Astrocyte (in vitro differentiated cells and primary cell): ENCODE measurements at regions not wholly inside any gene's neighbourhood (a gene's known extent, or its start where the extent isn't known, plus 50 kb on each side); places are given as distances from the start of the nearest gene placed in this dataset.

Experiments
- DNase-seq: peaks from one replicate; pipeline ENCODE4 v3.0.0-alpha.2; 2010; ENCODE audit warnings: low read depth
- FAIRE-seq: peaks from 2 replicates; lab custom pipeline; 2011; peaks lifted over from hg19 to GRCh38; lab: Jason Lieb, UNC
- H2AFZ ChIP-seq: 2 replicates; pipeline ENCODE4 v1.6.0; 2012; ENCODE audit warnings: low read depth, low read length, inconsistent platforms
- H3K27ac ChIP-seq: 2 replicates; pipeline ENCODE4 v1.5.1; 2011; ENCODE audit warnings: low read depth, low read length, inconsistent platforms
- H3K27me3 ChIP-seq: 2 replicates; pipeline ENCODE4 v1.6.0; 2011; ENCODE audit warnings: low read length, inconsistent platforms; ENCODE audit not compliant: insufficient read depth
- H3K36me3 ChIP-seq: 2 replicates; pipeline ENCODE4 v1.5.1; 2011; ENCODE audit warnings: low read length, inconsistent platforms; ENCODE audit not compliant: insufficient read depth
- H3K4me1 ChIP-seq: 2 replicates; pipeline ENCODE4 v1.5.1; 2011; ENCODE audit warnings: low read length, inconsistent platforms; ENCODE audit not compliant: insufficient read depth
- H3K4me2 ChIP-seq: 2 replicates; pipeline ENCODE4 v1.6.0; 2012; ENCODE audit warnings: low read length, inconsistent platforms
- H3K4me3 ChIP-seq: 2 replicates; pipeline ENCODE4 v1.5.1; 2011; ENCODE audit warnings: low read depth, mild to moderate bottlenecking, low read length, inconsistent platforms; ENCODE audit not compliant: insufficient read depth
- H3K79me2 ChIP-seq: 2 replicates; pipeline ENCODE4 v1.6.0; 2012; ENCODE audit warnings: mild to moderate bottlenecking, low read length, inconsistent platforms; ENCODE audit not compliant: insufficient read depth
- H3K9ac ChIP-seq: 2 replicates; pipeline ENCODE4 v1.6.0; 2012; ENCODE audit warnings: mild to moderate bottlenecking, low read length, inconsistent platforms
- H3K9me3 ChIP-seq: 2 replicates; pipeline ENCODE4 v1.5.1; 2012; ENCODE audit warnings: low read depth, mild to moderate bottlenecking, low read length, inconsistent platforms; ENCODE audit not compliant: insufficient read depth
- H4K20me1 ChIP-seq: 2 replicates; pipeline ENCODE4 v1.6.0; 2012; ENCODE audit warnings: low read length, inconsistent platforms; ENCODE audit not compliant: insufficient read depth
- H3K27ac Mint-ChIP-seq: one replicate; pipeline ENCODE4 v1.8.0; 2021; ENCODE audit warnings: mild to moderate bottlenecking, mixed read lengths; ENCODE audit not compliant: unreplicated experiment
- H3K27me3 Mint-ChIP-seq: one replicate; pipeline ENCODE4 v1.8.0; 2021; ENCODE audit warnings: low read depth, mixed read lengths; ENCODE audit not compliant: unreplicated experiment
- H3K36me3 Mint-ChIP-seq: one replicate; pipeline ENCODE4 v1.8.0; 2021; ENCODE audit warnings: low read depth, mixed read lengths; ENCODE audit not compliant: unreplicated experiment
- H3K4me1 Mint-ChIP-seq: one replicate; pipeline ENCODE4 v1.8.0; 2021; ENCODE audit warnings: low read depth, mixed read lengths; ENCODE audit not compliant: unreplicated experiment
- H3K4me3 Mint-ChIP-seq: one replicate; pipeline ENCODE4 v1.8.0; 2021; ENCODE audit warnings: mild to moderate bottlenecking, moderate library complexity, mixed read lengths; ENCODE audit not compliant: unreplicated experiment
- H3K9me3 Mint-ChIP-seq: one replicate; pipeline ENCODE4 v1.8.0; 2021; ENCODE audit warnings: mild to moderate bottlenecking, mixed read lengths; ENCODE audit not compliant: unreplicated experiment
- CTCF ChIP-seq: IDR thresholded peaks from 2 replicates; pipeline ENCODE4 v1.5.1; 2011; ENCODE audit warnings: low read depth, mild to moderate bottlenecking, inconsistent platforms, low read length, moderate library complexity; ENCODE audit not compliant: insufficient read depth
- EZH2 ChIP-seq: IDR thresholded peaks from 2 replicates; pipeline ENCODE4 v1.6.1; 2012; ENCODE audit warnings: mild to moderate bottlenecking, low read length, inconsistent platforms; ENCODE audit not compliant: insufficient read depth

DNA sequence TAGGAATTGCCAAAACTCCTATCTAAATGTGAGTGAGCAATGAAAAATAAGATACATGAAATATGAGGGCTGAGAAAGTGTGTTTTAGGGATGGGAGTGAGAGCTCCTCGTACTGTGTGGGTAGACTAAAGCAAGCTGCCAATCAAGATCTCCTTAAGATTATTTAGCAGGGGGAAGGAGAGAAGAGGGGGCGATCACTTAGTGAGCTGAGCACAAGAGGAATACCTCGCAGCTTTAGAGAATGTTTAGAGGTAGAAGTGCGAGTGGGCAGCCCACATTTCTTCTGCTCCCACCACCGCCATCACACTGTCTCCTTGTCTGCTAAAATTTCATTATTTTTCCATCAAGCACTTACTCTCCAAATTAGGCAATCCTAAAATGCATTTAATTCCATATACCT is 312.6 kb downstream of the ALDH8A1 start:
- H3K4me2 ChIP-seq, result no peak overlapping the region
- no peak overlapping the region for H3K4me3 ChIP-seq
- Mint-ChIP-seq H3K4me1 (peaks cover 30% of the 10 kb centered on the region), H3K9me3 (no peaks in the 10 kb centered on the region), H3K4me3 (no peak overlapping the region), H3K27ac (peak overlapping the region; percentile 20), H3K36me3 (no peaks in the 10 kb centered on the region), H3K27me3 (no peaks in the 10 kb centered on the region)
- H2AFZ ChIP-seq, result no peak overlapping the region
- H3K36me3 ChIP-seq, result no peaks in the 10 kb centered on the region
- H3K27ac ChIP-seq, result no peak overlapping the region
- TF ChIP-seq EZH2, result no peak
- no peak for TF ChIP-seq CTCF
- DNase-seq (no peak), FAIRE-seq (no peak)
- no peaks in the 10 kb centered on the region for H3K4me1 ChIP-seq
- no peaks in the 10 kb centered on the region for H3K79me2 ChIP-seq
- H3K9ac ChIP-seq, result no peak overlapping the region
- no peaks in the 10 kb centered on the region for H3K27me3 ChIP-seq
- H3K9me3 ChIP-seq, result no peaks in the 10 kb centered on the region
- H4K20me1 ChIP-seq, result no peaks in the 10 kb centered on the region

GRCh38 chr6:134636186-134636799 is 313.6 kb downstream of the ALDH8A1 start:
- H3K27ac Mint-ChIP-seq, result no peak overlapping the region
- Histone ChIP-seq H3K27ac (no peak overlapping the region), H3K9ac (no peak overlapping the region), H3K36me3 (no peaks in the 10 kb centered on the region), H3K4me1 (no peaks in the 10 kb centered on the region), H3K9me3 (no peaks in the 10 kb centered on the region), H3K79me2 (no peaks in the 10 kb centered on the region), H2AFZ (no peak overlapping the region), H3K4me3 (no peak overlapping the region), H3K4me2 (no peak overlapping the region), H4K20me1 (no peaks in the 10 kb centered on the region), H3K27me3 (no peaks in the 10 kb centered on the region)
- TF ChIP-seq CTCF, result no peak
- no peak for TF ChIP-seq EZH2
- H3K9me3 Mint-ChIP-seq, result no peaks in the 10 kb centered on the region
- peaks cover 23% of the 10 kb centered on the region for H3K4me1 Mint-ChIP-seq
- no peak overlapping the region for H3K4me3 Mint-ChIP-seq
- no peak for FAIRE-seq
- no peak for DNase-seq
- H3K27me3 Mint-ChIP-seq, result no peaks in the 10 kb centered on the region
- no peaks in the 10 kb centered on the region for H3K36me3 Mint-ChIP-seq

GRCh38 chr6:134634966-134635365 is 314.9 kb downstream of the ALDH8A1 start:
- no peaks in the 10 kb centered on the region for H3K9me3 Mint-ChIP-seq
- no peaks in the 10 kb centered on the region for H3K27me3 ChIP-seq
- no peaks in the 10 kb centered on the region for H3K36me3 Mint-ChIP-seq
- FAIRE-seq, result no peak
- no peak overlapping the region for H3K27ac Mint-ChIP-seq
- H3K4me3 ChIP-seq, result no peak overlapping the region
- no peak overlapping the region for H3K27ac ChIP-seq
- no peaks in the 10 kb centered on the region for H3K79me2 ChIP-seq
- no peak for DNase-seq
- no peak overlapping the region for H3K4me3 Mint-ChIP-seq
- no peaks in the 10 kb centered on the region for H4K20me1 ChIP-seq
- no peaks in the 10 kb centered on the region for H3K36me3 ChIP-seq
- TF ChIP-seq EZH2, result no peak
- TF ChIP-seq CTCF, result no peak
- no peak overlapping the region for H3K9ac ChIP-seq
- peaks cover 20% of the 10 kb centered on the region for H3K4me1 Mint-ChIP-seq
- no peaks in the 10 kb centered on the region for H3K9me3 ChIP-seq
- no peak overlapping the region for H2AFZ ChIP-seq
- no peaks in the 10 kb centered on the region for H3K27me3 Mint-ChIP-seq
- H3K4me1 ChIP-seq, result no peaks in the 10 kb centered on the region
- H3K4me2 ChIP-seq, result no peak overlapping the region
